ENCODE measurements at regions not wholly inside any gene's neighbourhood (a gene's known extent, or its start where the extent isn't known, plus 50 kb on each side); places are given as distances from the start of the nearest gene placed in this dataset.

DNA sequence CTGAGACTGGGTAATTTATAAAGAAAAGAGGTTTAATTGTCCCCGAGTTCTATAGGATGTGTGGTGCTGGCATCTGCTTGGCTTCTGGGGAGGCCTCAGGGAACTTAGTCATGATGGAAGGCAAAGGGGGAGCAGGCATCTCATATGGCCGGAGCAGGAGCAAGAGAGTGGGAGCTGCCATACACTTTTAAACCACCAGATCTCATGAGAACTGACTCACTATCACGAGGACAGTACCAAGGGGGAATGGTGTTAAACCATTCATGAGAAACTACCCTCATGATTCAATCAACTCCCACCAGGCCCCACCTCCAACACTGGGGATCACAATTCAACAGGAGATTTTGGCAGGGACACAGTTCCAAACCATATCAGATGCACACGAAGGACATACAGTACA, 199.9 kb upstream of the DPP6 start:
- no peaks in the 10 kb centered on the region for H3K36me3 ChIP-seq
- H3K4me3 ChIP-seq = no peak overlapping the region
- intact Hi-C loops (cut with DNase I; ENCODE audit: low total_unique reads) = no loop called here
- 73 to 81% (median 76%) methylated on average over 4 of the region's 4 CpGs for WGBS, 5 donors
- no peaks in the 10 kb centered on the region for H3K4me1 ChIP-seq
- TF ChIP-seq, protein P1, sequence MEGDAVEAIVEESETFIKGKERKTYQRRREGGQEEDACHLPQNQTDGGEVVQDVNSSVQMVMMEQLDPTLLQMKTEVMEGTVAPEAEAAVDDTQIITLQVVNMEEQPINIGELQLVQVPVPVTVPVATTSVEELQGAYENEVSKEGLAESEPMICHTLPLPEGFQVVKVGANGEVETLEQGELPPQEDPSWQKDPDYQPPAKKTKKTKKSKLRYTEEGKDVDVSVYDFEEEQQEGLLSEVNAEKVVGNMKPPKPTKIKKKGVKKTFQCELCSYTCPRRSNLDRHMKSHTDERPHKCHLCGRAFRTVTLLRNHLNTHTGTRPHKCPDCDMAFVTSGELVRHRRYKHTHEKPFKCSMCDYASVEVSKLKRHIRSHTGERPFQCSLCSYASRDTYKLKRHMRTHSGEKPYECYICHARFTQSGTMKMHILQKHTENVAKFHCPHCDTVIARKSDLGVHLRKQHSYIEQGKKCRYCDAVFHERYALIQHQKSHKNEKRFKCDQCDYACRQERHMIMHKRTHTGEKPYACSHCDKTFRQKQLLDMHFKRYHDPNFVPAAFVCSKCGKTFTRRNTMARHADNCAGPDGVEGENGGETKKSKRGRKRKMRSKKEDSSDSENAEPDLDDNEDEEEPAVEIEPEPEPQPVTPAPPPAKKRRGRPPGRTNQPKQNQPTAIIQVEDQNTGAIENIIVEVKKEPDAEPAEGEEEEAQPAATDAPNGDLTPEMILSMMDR (IDR thresholded peaks at IDR 0.05) = no peak
- TF ChIP-seq EP300 (IDR thresholded peaks at IDR 0.05) (no peak), POLR2AphosphoS5 (IDR thresholded peaks at IDR 0.05) (no peak), POLR2A (IDR thresholded peaks at IDR 0.05) (no peak)
- H3K9me3 ChIP-seq = peaks cover 0 to 8% (median 2%) of the 10 kb centered on the region in 4 donors
- DNase-seq = no peak
- no peaks in the 10 kb centered on the region for H3K27me3 ChIP-seq
- H3K27ac ChIP-seq = no peak overlapping the region

DNA sequence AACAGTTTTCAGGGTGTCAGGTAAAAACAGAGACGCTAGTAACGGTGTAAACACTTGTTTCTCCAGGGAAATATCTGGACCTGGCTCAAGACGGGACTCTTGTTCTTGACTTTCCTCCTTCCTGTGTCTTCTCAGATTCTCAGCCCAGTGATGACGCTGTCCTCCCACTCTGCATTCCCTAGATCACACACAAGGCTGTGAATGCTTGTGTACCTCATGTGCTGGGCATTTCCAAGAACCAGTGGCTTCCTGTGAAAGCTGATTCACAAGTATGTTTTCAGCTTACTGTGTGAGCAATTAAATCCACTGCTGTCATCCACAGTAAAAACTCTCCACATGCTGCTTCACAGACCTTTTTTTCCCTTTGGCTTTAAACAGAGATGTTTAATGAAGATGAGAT, 193.8 kb upstream of the DPP6 start:
- Histone ChIP-seq H3K4me3 (no peak overlapping the region), H3K4me1 (no peaks in the 10 kb centered on the region), H3K27me3 (no peaks in the 10 kb centered on the region), H3K27ac (peak overlapping the region in 1 of 5 donors; percentile 29), H3K36me3 (no peaks in the 10 kb centered on the region), H3K9me3 (no peaks in the 10 kb centered on the region)
- no peak for DNase-seq
- intact Hi-C loops (cut with DNase I; ENCODE audit: low total_unique reads) = no loop called here
- TF ChIP-seq EP300 (IDR thresholded peaks at IDR 0.05) = no peak
- peak in 1 of 3 donors; percentile 45 for TF ChIP-seq POLR2AphosphoS5 (IDR thresholded peaks at IDR 0.05)
- 58 to 65% (median 63%) methylated on average over 4 of the region's 4 CpGs for WGBS, 5 donors

DNA sequence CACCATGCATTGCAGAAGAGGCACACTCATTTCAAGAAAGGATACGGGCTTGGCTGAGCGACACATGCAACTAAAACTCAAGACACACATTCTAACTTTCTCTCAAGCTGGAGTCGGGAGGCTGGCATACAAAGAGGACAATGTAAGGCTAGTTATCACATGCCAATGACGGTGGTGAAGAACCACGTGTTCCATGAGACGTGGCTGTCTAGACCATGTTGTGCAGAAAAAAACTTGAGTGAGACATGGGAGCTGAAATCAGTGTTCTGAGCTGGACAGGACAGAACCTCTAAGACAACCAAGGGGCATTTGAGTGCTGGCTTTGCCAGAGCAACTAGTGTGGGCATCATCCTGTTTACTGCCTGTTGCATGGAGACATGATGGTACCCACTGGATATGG, 193.0 kb upstream of the DPP6 start:
- 82 to 95% (median 91%) methylated on average over 6 of the region's 6 CpGs for WGBS, 5 donors
- H3K36me3 ChIP-seq = no peaks in the 10 kb centered on the region
- DNase-seq = no peak
- H3K9me3 ChIP-seq = peaks cover 0 to 2% (median 0%) of the 10 kb centered on the region in 4 donors
- TF ChIP-seq, protein P1 (IDR thresholded peaks at IDR 0.05) = no peak
- no peak for TF ChIP-seq POLR2A (IDR thresholded peaks at IDR 0.05)
- no peak for TF ChIP-seq POLR2AphosphoS5 (IDR thresholded peaks at IDR 0.05)
- TF ChIP-seq EP300 (IDR thresholded peaks at IDR 0.05) = no peak
- no peaks in the 10 kb centered on the region for H3K27me3 ChIP-seq
- H3K4me3 ChIP-seq = no peak overlapping the region
- H3K4me1 ChIP-seq = no peaks in the 10 kb centered on the region
- intact Hi-C loops (cut with DNase I; ENCODE audit: low total_unique reads) = no loop called here
- H3K27ac ChIP-seq = no peak overlapping the region

DNA sequence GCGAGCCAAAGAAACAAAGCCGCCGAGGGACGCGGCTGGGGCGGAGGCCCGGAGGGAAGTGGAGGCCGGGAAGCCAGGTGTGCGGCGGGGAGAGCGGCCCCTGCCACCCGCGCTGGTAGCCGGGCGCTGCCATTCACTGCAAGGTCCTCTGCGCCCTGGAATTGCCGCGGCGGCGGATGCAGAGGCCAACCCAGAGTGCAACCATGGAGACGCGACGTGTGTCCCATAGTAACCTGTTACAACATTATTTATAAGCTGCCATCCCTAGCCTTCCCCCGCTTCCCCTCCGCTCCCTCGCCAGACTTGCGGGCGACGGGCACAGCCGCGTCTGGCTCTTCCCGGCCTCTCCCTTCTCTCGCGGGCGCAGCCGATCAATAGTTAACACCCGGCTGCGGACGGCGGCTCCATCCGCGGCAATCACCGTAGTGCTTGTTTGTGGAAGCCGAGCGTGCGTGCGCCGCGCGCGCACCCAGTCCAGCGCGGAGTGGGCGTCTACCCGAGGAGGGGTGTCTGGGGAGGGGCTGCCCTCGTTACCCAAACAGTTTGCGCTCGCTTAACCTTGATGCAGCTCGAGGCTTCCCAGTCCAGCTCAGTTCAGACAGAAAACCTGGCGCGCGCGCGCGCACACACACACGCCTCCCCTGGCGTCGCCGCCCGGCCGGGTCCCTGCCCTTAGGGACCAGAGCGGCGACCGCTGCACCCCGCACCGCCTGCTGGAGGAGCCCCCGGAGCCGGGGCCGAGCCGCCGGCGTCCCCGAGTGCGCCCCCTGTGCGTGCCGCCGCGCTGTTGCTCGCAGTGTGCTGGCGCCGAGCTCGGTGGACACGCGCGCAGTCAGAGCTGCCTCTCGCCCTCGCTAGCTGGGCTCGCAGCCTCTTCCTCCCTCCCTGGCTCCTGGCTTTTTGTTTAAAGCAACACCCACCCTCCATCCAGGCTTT, 165.4 kb upstream of the DPP6 start:
- Histone ChIP-seq H3K4me3 (peak overlapping the region; percentile 34 to 45 (median 40)), H3K9me3 (peaks cover 0 to 16% (median 0%) of the 10 kb centered on the region in 4 donors), H3K36me3 (no peaks in the 10 kb centered on the region), H3K4me1 (peaks cover 0 to 32% (median 13%) of the 10 kb centered on the region in 4 donors), H3K27me3 (peaks cover 0 to 46% (median 32%) of the 10 kb centered on the region in 3 donors), H3K27ac (no peak overlapping the region)
- intact Hi-C loops (cut with DNase I; ENCODE audit: low total_unique reads) = no loop called here
- 1 to 4% (median 3%) methylated on average over 47 to 98 of the region's 98 CpGs for WGBS, 5 donors
- peak in 1 of 2 donors; percentile 59 for DNase-seq
- TF ChIP-seq POLR2A (IDR thresholded peaks at IDR 0.05) (no peak), EP300 (IDR thresholded peaks at IDR 0.05) (no peak)
- TF ChIP-seq, protein P1 (IDR thresholded peaks at IDR 0.05) = peak in 1 of 7 experiments; percentile 7
